ENCODE measurements at regions not wholly inside any gene's neighbourhood (a gene's known extent, or its start where the extent isn't known, plus 50 kb on each side); places are given as distances from the start of the nearest gene placed in this dataset.

DNA sequence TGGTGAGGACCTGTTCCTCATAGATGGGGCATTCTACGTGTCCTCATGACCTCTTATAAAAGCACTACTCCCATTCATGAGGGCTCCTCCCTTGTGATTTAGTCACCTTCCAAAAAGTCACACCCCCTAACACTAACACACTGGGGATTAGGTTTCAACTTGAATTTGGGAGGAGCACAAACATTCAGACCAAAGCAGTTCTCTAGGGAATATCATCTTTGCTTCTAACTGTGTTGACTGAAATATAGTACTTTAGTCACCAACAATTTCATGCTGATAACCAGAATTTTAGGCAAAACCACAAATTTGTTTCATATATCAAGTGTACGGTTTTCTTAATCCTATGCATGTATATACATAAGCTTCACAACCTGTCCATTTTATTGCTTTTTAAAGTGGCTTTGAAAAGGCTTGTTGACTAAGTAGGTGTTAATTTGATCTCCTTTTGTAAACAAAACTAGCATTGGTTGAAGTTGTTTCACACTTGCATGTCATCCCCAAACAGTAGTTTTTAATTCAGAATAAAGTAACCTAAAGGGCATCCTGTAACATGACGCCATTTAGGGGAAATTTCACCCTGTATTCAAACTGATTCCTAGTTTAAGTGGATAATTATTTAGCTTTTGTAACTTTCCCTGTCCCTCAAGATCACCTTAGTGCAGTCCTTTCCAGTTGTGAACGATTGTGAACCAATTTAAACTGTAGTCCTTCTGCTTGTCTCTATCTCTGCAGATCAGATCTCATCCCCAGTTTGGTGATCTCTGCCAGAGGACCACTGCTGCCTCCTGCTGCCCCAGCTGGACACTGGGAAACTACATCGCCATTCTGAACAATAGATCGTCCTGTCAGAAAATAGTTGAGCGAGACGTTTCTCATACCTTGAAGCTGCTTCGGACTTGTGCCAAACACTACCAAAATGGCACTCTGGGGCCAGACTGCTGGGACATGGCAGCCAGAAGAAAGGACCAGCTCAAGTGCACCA, 141.1 kb downstream of the TLR5 start:
- H3K9me3 Mint-ChIP-seq (ENCODE audit: unreplicated experiment): no peaks in the 10 kb centered on the region
- H3K4me1 Mint-ChIP-seq (ENCODE audit: unreplicated experiment): peaks cover 14% of the 10 kb centered on the region
- H3K27me3 Mint-ChIP-seq (ENCODE audit: unreplicated experiment): peaks cover 2% of the 10 kb centered on the region
- peaks cover 36% of the 10 kb centered on the region for H3K36me3 Mint-ChIP-seq (ENCODE audit: low read depth, unreplicated experiment)
- H3K4me3 Mint-ChIP-seq (ENCODE audit: unreplicated experiment): peak overlapping the region; percentile 5
- DNase-seq (ENCODE audit: low spot score): no peak
- no peak for TF ChIP-seq CTCF (IDR thresholded peaks at IDR 0.05; ENCODE audit: unreplicated experiment)
- no peak overlapping the region for H3K27ac Mint-ChIP-seq (ENCODE audit: unreplicated experiment)

- H3K27me3 Mint-ChIP-seq (ENCODE audit: unreplicated experiment): no peaks in the 10 kb centered on the region
Observed at GRCh38 chr1:223003549-223003948, 139.5 kb downstream of the TLR5 start.

GRCh38 chr1:223006371-223006770, 136.7 kb downstream of the TLR5 start:
- Mint-ChIP-seq H3K36me3 (ENCODE audit: low read depth, unreplicated experiment) (peaks cover 35% of the 10 kb centered on the region), H3K9me3 (ENCODE audit: unreplicated experiment) (no peaks in the 10 kb centered on the region), H3K27me3 (ENCODE audit: unreplicated experiment) (peaks cover 3% of the 10 kb centered on the region), H3K4me1 (ENCODE audit: unreplicated experiment) (peaks cover 36% of the 10 kb centered on the region), H3K27ac (ENCODE audit: unreplicated experiment) (no peak overlapping the region), H3K4me3 (ENCODE audit: unreplicated experiment) (peak overlapping the region; percentile 44)
- TF ChIP-seq CTCF (IDR thresholded peaks at IDR 0.05; ENCODE audit: unreplicated experiment): no peak
- no peak for DNase-seq (ENCODE audit: low spot score)

More at GRCh38 chr1:223003549-223003948, 139.5 kb downstream of the TLR5 start:
- Mint-ChIP-seq H3K9me3 (ENCODE audit: unreplicated experiment) (no peaks in the 10 kb centered on the region), H3K36me3 (ENCODE audit: low read depth, unreplicated experiment) (peaks cover 41% of the 10 kb centered on the region), H3K4me1 (ENCODE audit: unreplicated experiment) (peaks cover 19% of the 10 kb centered on the region), H3K4me3 (ENCODE audit: unreplicated experiment) (no peak overlapping the region), H3K27ac (ENCODE audit: unreplicated experiment) (no peak overlapping the region)
- TF ChIP-seq CTCF (IDR thresholded peaks at IDR 0.05; ENCODE audit: unreplicated experiment): no peak
- no peak for DNase-seq (ENCODE audit: low spot score)

GRCh38 chr1:223006917-223007648, 136.0 kb downstream of the TLR5 start:
- peaks cover 3% of the 10 kb centered on the region for H3K27me3 Mint-ChIP-seq (ENCODE audit: unreplicated experiment)
- TF ChIP-seq CTCF (IDR thresholded peaks at IDR 0.05; ENCODE audit: unreplicated experiment): no peak
- H3K9me3 Mint-ChIP-seq (ENCODE audit: unreplicated experiment): no peaks in the 10 kb centered on the region
- no peak for DNase-seq (ENCODE audit: low spot score)
- H3K27ac Mint-ChIP-seq (ENCODE audit: unreplicated experiment): no peak overlapping the region
- peaks cover 36% of the 10 kb centered on the region for H3K4me1 Mint-ChIP-seq (ENCODE audit: unreplicated experiment)
- no peak overlapping the region for H3K4me3 Mint-ChIP-seq (ENCODE audit: unreplicated experiment)
- H3K36me3 Mint-ChIP-seq (ENCODE audit: low read depth, unreplicated experiment): peaks cover 33% of the 10 kb centered on the region
